H1 (cell line): ENCODE measurements at regions not wholly inside any gene's neighbourhood (a gene's known extent, or its start where the extent isn't known, plus 50 kb on each side); places are given as distances from the start of the nearest gene placed in this dataset.
"Not testable (repeated sequence)": the region's sequence is repeated elsewhere in the genome, so short reads cannot be mapped to it uniquely, and the experiment has no call there.

Experiments used
- CTCF ChIA-PET: fragments of 300-600 bp; sonication (Branson Sonifier 250); formaldehyde crosslinking; loops from one replicate; lab custom pipeline; 2021; ENCODE audit not compliant: partially characterized antibody; lab: Charles Lee
- POLR2A ChIA-PET: fragments of 300-600 bp; sonication (Branson Sonifier 250); formaldehyde crosslinking; loops from one replicate; lab custom pipeline; 2021; ENCODE audit warnings: inconsistent platforms; ENCODE audit not compliant: partially characterized antibody; lab: Charles Lee
- DNase-seq, 2 experiments: peaks; one replicate each; pipeline versions ENCODE4 v3.0.0 to v3.0.0-alpha.2; 2010 to 2022; ENCODE audit warnings: low spot score in 2 of 2, low read depth in 1 of 2, mixed read lengths in 1 of 2
- FAIRE-seq: peaks from 2 replicates; lab custom pipeline; 2011; peaks lifted over from hg19 to GRCh38; lab: Jason Lieb, UNC
- H2AFZ ChIP-seq: 2 replicates; pipeline ENCODE4 v1.8.1; 2012; ENCODE audit warnings: low read length, inconsistent platforms
- H2AK5ac ChIP-seq: 2 replicates; pipeline ENCODE4 v1.6.1; 2013; ENCODE audit warnings: low read depth, low read length
- H2BK120ac ChIP-seq: replicated peaks from 2 replicates; pipeline ENCODE3; 2013; ENCODE audit warnings: low read depth, low read length, inconsistent platforms
- H2BK12ac ChIP-seq: 2 replicates; pipeline ENCODE4 v1.6.1; 2013; ENCODE audit warnings: low read depth, low read length
- H2BK15ac ChIP-seq: 2 replicates; pipeline ENCODE4 v1.6.1; 2013; ENCODE audit warnings: low read length
- H2BK20ac ChIP-seq: 2 replicates; pipeline ENCODE4 v1.6.1; 2013; ENCODE audit warnings: low read length
- H2BK5ac ChIP-seq: 2 replicates; pipeline ENCODE4 v1.6.1; 2013; ENCODE audit warnings: low read depth, low read length
- H3K14ac ChIP-seq: 2 replicates; pipeline ENCODE4 v1.6.1; 2013; ENCODE audit warnings: inconsistent platforms; ENCODE audit not compliant: insufficient read length
- H3K18ac ChIP-seq: 2 replicates; pipeline ENCODE4 v1.6.1; 2013; ENCODE audit warnings: low read length; ENCODE audit errors: extremely low read depth
- H3K23ac ChIP-seq: 2 replicates; pipeline ENCODE4 v1.6.1; 2013; ENCODE audit warnings: inconsistent platforms; ENCODE audit not compliant: insufficient read length
- H3K23me2 ChIP-seq: 2 replicates; pipeline ENCODE4 v1.6.1; 2013; ENCODE audit warnings: low read depth, low read length
- H3K27ac ChIP-seq: 2 replicates; pipeline ENCODE4 v1.6.1; 2011; ENCODE audit warnings: low read depth, low read length, inconsistent platforms
- H3K27me3 ChIP-seq, 4 experiments: replicated peaks in 1 of 4; 1 replicate in 1 of 4; 2 replicates in 3 of 4; pipeline versions ENCODE4 v1.6.1 to v1.8.1; 2011 to 2013; ENCODE audit warnings: low read length in 3 of 4, mild to moderate bottlenecking in 3 of 4, inconsistent platforms in 2 of 4, mixed read lengths in 2 of 4, moderate library complexity in 1 of 4; ENCODE audit not compliant: control insufficient read depth in 3 of 4, insufficient read depth in 3 of 4; ENCODE audit errors: extremely low read depth in 1 of 4
- H3K36me3 ChIP-seq, 4 experiments: 2 replicates each; pipeline versions ENCODE4 v1.6.1 to v1.8.1; 2011 to 2013; ENCODE audit warnings: mild to moderate bottlenecking in 4 of 4, low read length in 3 of 4, moderate library complexity in 2 of 4, control low read depth in 1 of 4, inconsistent platforms in 1 of 4; ENCODE audit not compliant: insufficient read depth in 4 of 4, control insufficient read depth in 2 of 4
- H3K4ac ChIP-seq: replicated peaks from 2 replicates; pipeline ENCODE3; 2013; ENCODE audit warnings: low read length, low read depth, mixed read lengths, inconsistent platforms; ENCODE audit not compliant: insufficient read length
- H3K4me1 ChIP-seq, 4 experiments: replicated peaks in 1 of 4; 1 replicate in 1 of 4; 2 replicates in 3 of 4; pipeline versions ENCODE4 v1.6.1 to v1.8.1; 2011 to 2013; ENCODE audit warnings: low read length in 3 of 4, inconsistent platforms in 2 of 4, mixed read lengths in 1 of 4; ENCODE audit not compliant: insufficient read depth in 4 of 4, control insufficient read depth in 3 of 4
- H3K4me2 ChIP-seq, 2 experiments: 2 replicates each; pipeline versions ENCODE4 v1.6.1 to v1.8.1; 2011 to 2013; ENCODE audit warnings: low read depth in 2 of 2, low read length in 2 of 2, control low read depth in 1 of 2, inconsistent platforms in 1 of 2, mild to moderate bottlenecking in 1 of 2; ENCODE audit not compliant: insufficient read depth in 1 of 2
- H3K4me3 ChIP-seq, 4 experiments: fragments of 200-600, 300-600 bp in 1 of 4; sonication (generic), shearing (Covaris generic), sonication (Bioruptor Twin) in 1 of 4; 2 replicates each; pipeline versions ENCODE4 v1.5.1 to v1.8.1; 2011 to 2016; ENCODE audit warnings: low read length in 4 of 4, low read depth in 3 of 4, control low read depth in 2 of 4, inconsistent platforms in 2 of 4, mild to moderate bottlenecking in 2 of 4, mixed read lengths in 1 of 4, moderate library complexity in 1 of 4; ENCODE audit not compliant: insufficient read depth in 2 of 4; ENCODE audit errors: extremely low read depth in 1 of 4
- H3K56ac ChIP-seq: replicated peaks from 2 replicates; pipeline ENCODE3; 2013; ENCODE audit warnings: low read depth, mild to moderate bottlenecking, mixed read lengths, low read length, inconsistent platforms; ENCODE audit not compliant: insufficient read length
- H3K79me1 ChIP-seq: 2 replicates; pipeline ENCODE4 v1.6.1; 2013; ENCODE audit warnings: low read depth, low read length, control low read depth
- H3K79me2 ChIP-seq, 2 experiments: 2 replicates each; pipeline versions ENCODE4 v1.6.1 to v1.8.1; 2012 to 2013; ENCODE audit warnings: low read length in 2 of 2, mild to moderate bottlenecking in 2 of 2, inconsistent platforms in 1 of 2; ENCODE audit not compliant: insufficient read depth in 2 of 2, control insufficient read depth in 1 of 2
- H3K9ac ChIP-seq, 4 experiments: replicated peaks in 1 of 4; 1 replicate in 1 of 4; 2 replicates in 3 of 4; pipeline versions ENCODE4 v1.6.1 to v1.8.1; 2011 to 2013; ENCODE audit warnings: low read depth in 3 of 4, low read length in 3 of 4, control low read depth in 2 of 4, mild to moderate bottlenecking in 2 of 4, moderate library complexity in 2 of 4, inconsistent platforms in 1 of 4; ENCODE audit errors: extremely low read depth in 1 of 4
- H3K9me3 ChIP-seq, 2 experiments: 2 replicates each; pipeline versions ENCODE4 v1.6.1 to v1.8.1; 2012 to 2013; ENCODE audit warnings: mild to moderate bottlenecking in 2 of 2, moderate library complexity in 2 of 2, control low read depth in 1 of 2, inconsistent platforms in 1 of 2, low read depth in 1 of 2, low read length in 1 of 2, mixed read lengths in 1 of 2; ENCODE audit not compliant: insufficient read depth in 2 of 2
- H4K20me1 ChIP-seq, 2 experiments: replicated peaks in 1 of 2; 2 replicates each; pipeline versions ENCODE3 to v1.8.1; 2011 to 2013; ENCODE audit warnings: inconsistent platforms in 2 of 2, low read length in 2 of 2, mild to moderate bottlenecking in 1 of 2; ENCODE audit not compliant: insufficient read depth in 2 of 2, control insufficient read depth in 1 of 2
- H4K5ac ChIP-seq: 2 replicates; pipeline ENCODE4 v1.6.1; 2013; ENCODE audit warnings: low read length, low read depth, mixed read lengths, inconsistent platforms; ENCODE audit not compliant: insufficient read length
- H4K8ac ChIP-seq: 2 replicates; pipeline ENCODE4 v1.8.0; 2013; ENCODE audit warnings: mild to moderate bottlenecking, moderate library complexity, low read length, inconsistent platforms; ENCODE audit not compliant: insufficient read depth; ENCODE audit errors: extremely low read depth
- H4K91ac ChIP-seq: replicated peaks from 2 replicates; pipeline ENCODE3; 2013; ENCODE audit warnings: low read length, mixed read lengths, inconsistent platforms; ENCODE audit not compliant: insufficient read length
- WGBS, 2 experiments: shearing (Covaris generic) in 1 of 2; methylation state at CpG; one replicate each; pipeline versions ENCODE4 v1.1.6 to v1.1.7; 2013 to 2015; ENCODE audit warnings: low lambda C conversion rate in 2 of 2, mixed read lengths in 2 of 2, inconsistent platforms in 1 of 2, low coverage in 1 of 2, missing lambda C conversion rate in 1 of 2; ENCODE audit not compliant: insufficient replicate concordance in 2 of 2, insufficient coverage in 1 of 2, insufficient read length in 1 of 2; ENCODE audit errors: extremely low coverage in 1 of 2, missing lambda C conversion rate in 1 of 2; 5-methylcytosine and 5-hydroxymethylcytosine counted together

- 86% methylated on average over 1 of the region's 1 CpG; no CpG with 5 or more reads in 1 of the 2 experiments for WGBS, 2 experiments
- H3K79me1 ChIP-seq, H3K56ac ChIP-seq, H2BK15ac ChIP-seq, H3K79me2 ChIP-seq, H2BK5ac ChIP-seq, H2AFZ ChIP-seq, H4K91ac ChIP-seq, H3K27me3 ChIP-seq, H3K18ac ChIP-seq, H3K14ac ChIP-seq, H3K4me2 ChIP-seq, DNase-seq, H4K20me1 ChIP-seq, H3K36me3 ChIP-seq, H4K5ac ChIP-seq, POLR2A ChIA-PET, FAIRE-seq, H2BK20ac ChIP-seq, H2BK12ac ChIP-seq, H2AK5ac ChIP-seq, H2BK120ac ChIP-seq, H3K4ac ChIP-seq, H3K4me3 ChIP-seq, H3K27ac ChIP-seq, H3K9ac ChIP-seq, H3K23me2 ChIP-seq, H3K9me3 ChIP-seq, H3K23ac ChIP-seq, H4K8ac ChIP-seq: not testable (repeated sequence)
- CTCF ChIA-PET, result interaction anchor here (0.8 kb wide), 1 partner anchor 23 kb away, joined by 3 read pairs; no protein-coding TSS in a partner anchor
- H3K4me1 ChIP-seq, result peaks cover 0 to 11% (median 6%) of the 10 kb centered on the region in 4 experiments; a peak in 6 of 7 replicates
Measured at GRCh38 chr11:115610234-115610633, 106.0 kb upstream of the CADM1 start.
